HUES48 (cell line): ENCODE measurements at regions not wholly inside any gene's neighbourhood (a gene's known extent, or its start where the extent isn't known, plus 50 kb on each side); places are given as distances from the start of the nearest gene placed in this dataset.

Experiments used
- H3K27ac ChIP-seq: one replicate; pipeline ENCODE4 v1.7.0; 2013; ENCODE audit warnings: low read depth, low read length, inconsistent platforms
- H3K27me3 ChIP-seq: 2 replicates; pipeline ENCODE4 v1.6.1; 2013; ENCODE audit warnings: mild to moderate bottlenecking, low read length; ENCODE audit not compliant: control insufficient read depth, insufficient read depth
- H3K36me3 ChIP-seq: 2 replicates; pipeline ENCODE4 v1.6.1; 2013; ENCODE audit warnings: low read length; ENCODE audit not compliant: control insufficient read depth, insufficient read depth
- H3K4me1 ChIP-seq: 2 replicates; pipeline ENCODE4 v1.6.1; 2013; ENCODE audit warnings: mild to moderate bottlenecking, low read length; ENCODE audit not compliant: control insufficient read depth, insufficient read depth
- H3K4me3 ChIP-seq: 2 replicates; pipeline ENCODE4 v1.5.1; 2013; ENCODE audit warnings: mild to moderate bottlenecking, low read depth, low read length
- H3K9ac ChIP-seq: 2 replicates; pipeline ENCODE4 v1.6.1; 2013; ENCODE audit warnings: mild to moderate bottlenecking, low read depth, low read length, moderate library complexity
- H3K9me3 ChIP-seq: 2 replicates; pipeline ENCODE4 v1.6.1; 2013; ENCODE audit warnings: low read length; ENCODE audit not compliant: control insufficient read depth, insufficient read depth

DNA sequence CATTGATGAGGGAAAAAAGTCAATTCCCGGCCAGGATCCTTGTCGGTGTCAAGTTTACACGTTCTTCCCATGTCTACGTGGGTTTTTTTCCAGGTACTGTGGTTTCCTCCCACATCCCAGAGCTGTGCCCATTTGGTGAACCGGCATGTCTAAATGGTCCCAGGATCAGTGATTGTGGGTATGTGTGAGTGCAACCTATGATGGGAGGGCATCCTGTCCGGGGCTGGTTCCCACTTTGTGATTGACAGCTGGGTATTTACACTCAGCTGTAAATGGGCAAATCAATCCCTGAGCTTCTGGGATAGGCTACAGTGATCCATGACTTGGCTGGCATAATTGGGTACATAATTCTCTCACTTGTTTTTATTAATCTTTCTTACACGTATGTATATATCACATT is 91.2 kb upstream of the IRX6 start:
- H3K27me3 ChIP-seq, result no peaks in the 10 kb centered on the region
- no peaks in the 10 kb centered on the region for H3K9me3 ChIP-seq
- H3K9ac ChIP-seq, result no peak overlapping the region
- no peaks in the 10 kb centered on the region for H3K36me3 ChIP-seq
- H3K4me3 ChIP-seq, result no peak overlapping the region
- no peaks in the 10 kb centered on the region for H3K4me1 ChIP-seq
- no peak overlapping the region for H3K27ac ChIP-seq

DNA sequence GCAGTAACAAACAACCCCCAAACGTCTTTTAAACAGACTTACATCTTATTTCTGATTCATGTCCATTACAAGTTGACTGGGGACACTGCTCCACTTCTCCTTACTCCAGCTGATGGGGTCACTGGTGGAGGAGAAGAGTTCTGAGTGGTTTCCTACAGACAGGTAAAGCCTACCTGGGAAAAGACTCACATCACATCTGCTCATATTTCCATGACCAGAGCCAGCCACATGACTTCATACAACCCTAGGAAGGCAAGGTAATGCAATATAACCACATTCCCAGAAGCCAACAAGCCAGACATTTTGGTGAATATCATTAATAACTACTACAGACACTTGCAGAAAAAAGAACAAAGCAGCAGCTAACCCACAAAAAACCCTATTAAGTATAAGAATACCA is 90.5 kb upstream of the IRX6 start:
- no peaks in the 10 kb centered on the region for H3K36me3 ChIP-seq
- H3K4me1 ChIP-seq, result no peaks in the 10 kb centered on the region
- H3K9ac ChIP-seq, result no peak overlapping the region
- H3K9me3 ChIP-seq, result no peaks in the 10 kb centered on the region
- no peak overlapping the region for H3K27ac ChIP-seq
- no peak overlapping the region for H3K4me3 ChIP-seq
- no peaks in the 10 kb centered on the region for H3K27me3 ChIP-seq

DNA sequence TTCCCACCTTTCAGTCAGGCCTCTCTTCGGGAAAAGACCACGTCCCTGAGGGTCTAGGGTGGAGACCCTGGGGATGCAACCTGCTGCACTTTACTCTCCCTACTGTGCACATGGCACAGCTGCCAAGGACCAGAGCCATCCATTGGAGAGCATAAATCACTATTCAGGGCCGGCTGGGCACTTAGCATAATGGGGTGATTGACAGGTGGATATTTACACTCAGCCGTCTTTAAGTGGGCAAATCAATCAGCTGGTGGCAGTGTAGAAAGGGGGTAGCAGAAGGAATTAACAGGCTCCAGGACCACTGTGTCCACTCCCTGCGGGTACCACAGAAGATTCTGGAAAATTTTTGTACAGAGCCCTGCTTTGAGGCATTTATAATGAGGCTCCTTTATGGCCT is 87.3 kb upstream of the IRX6 start:
- no peak overlapping the region for H3K9ac ChIP-seq
- H3K27ac ChIP-seq, result no peak overlapping the region
- no peaks in the 10 kb centered on the region for H3K36me3 ChIP-seq
- H3K4me3 ChIP-seq, result no peak overlapping the region
- no peaks in the 10 kb centered on the region for H3K27me3 ChIP-seq
- H3K4me1 ChIP-seq, result peaks cover 19% of the 10 kb centered on the region
- H3K9me3 ChIP-seq, result no peaks in the 10 kb centered on the region

DNA sequence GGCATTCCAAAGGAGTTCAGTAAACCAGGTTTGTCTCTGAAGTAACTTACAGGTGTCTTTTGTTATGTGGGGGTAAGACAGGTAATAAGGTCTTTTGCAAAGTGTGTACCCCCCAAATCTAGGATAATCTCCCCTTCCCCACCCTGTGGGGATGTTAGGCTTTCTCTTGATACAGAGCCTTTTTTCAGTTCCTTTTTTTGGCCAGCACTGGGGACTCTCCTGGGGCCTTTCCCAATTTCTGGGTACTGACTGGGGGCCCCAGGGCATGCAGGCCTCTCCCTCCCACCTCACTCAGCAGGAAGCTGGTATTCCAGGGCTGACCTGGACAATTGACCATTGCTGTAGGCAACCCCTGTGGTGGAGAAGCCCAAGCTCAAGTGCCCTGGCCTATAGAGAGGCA is 84.3 kb upstream of the IRX6 start:
- Histone ChIP-seq H3K36me3 (no peaks in the 10 kb centered on the region), H3K9ac (no peak overlapping the region), H3K27ac (no peak overlapping the region), H3K9me3 (no peaks in the 10 kb centered on the region), H3K4me3 (no peak overlapping the region), H3K4me1 (peaks cover 24% of the 10 kb centered on the region), H3K27me3 (no peaks in the 10 kb centered on the region)

DNA sequence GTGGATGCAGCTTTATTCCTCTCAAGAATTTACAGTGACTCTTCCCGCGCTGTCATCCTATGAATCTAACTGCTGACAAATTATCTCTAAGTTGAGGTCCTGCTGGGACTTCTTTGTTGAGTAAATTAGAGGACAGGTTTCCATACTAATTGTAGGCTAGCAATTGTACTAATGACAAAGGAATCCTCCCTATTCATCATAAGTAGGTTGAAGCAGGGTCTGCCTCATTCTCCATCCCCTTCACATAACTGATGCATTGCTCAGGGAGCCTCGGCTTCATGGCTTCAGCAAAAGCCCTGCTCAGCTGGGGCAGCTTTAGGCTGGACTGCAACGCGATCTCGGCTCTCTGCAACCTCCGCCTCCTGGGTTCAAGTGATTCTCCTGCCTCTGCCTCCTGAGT is 83.1 kb upstream of the IRX6 start:
- Histone ChIP-seq H3K27me3 (no peaks in the 10 kb centered on the region), H3K9me3 (no peaks in the 10 kb centered on the region), H3K27ac (peak overlapping the region; percentile 64), H3K4me3 (no peak overlapping the region), H3K9ac (no peak overlapping the region), H3K4me1 (peaks cover 24% of the 10 kb centered on the region), H3K36me3 (no peaks in the 10 kb centered on the region)

DNA sequence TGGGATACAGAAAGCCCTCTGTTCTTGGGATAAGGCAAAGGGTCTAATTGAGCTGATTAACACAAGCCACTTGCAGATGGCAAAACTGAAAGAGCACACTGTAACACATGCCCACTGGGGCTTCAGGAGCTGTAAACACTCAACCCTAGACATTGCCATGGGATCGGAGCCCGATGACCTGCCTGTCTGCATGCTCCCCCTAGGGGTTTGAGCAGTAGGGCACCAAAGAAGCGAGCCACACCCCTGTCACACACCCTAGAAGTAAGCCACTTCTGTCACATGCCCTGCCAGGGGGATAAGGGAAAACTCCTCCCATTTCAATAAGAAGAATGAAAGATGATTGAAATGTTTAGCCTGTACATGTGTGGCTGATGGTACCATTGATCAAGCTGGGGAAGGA is 81.3 kb upstream of the IRX6 start:
- Histone ChIP-seq H3K27me3 (no peaks in the 10 kb centered on the region), H3K9me3 (no peaks in the 10 kb centered on the region), H3K4me3 (no peak overlapping the region), H3K36me3 (no peaks in the 10 kb centered on the region), H3K4me1 (peaks cover 24% of the 10 kb centered on the region), H3K9ac (no peak overlapping the region), H3K27ac (no peak overlapping the region)

DNA sequence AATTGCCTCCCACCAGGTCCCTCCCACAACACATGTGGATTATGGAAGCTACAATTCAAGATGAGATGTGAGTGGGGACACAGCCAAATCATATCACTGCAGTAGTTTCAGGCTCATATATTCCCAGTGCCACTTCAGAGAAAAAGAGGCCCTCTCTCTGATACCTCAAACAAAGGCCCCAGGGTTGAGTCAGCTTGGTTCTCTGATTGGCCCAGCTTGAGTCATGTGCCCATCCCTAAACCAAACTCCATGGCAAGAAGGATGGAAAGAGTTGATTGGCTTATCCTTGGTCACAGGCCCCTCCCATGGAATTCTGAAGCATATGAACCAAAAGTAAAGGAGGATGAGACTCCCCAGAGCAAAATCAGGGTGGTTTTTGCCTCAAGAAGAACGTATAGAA is 75.9 kb upstream of the IRX6 start:
- H3K36me3 ChIP-seq, result no peaks in the 10 kb centered on the region
- no peak overlapping the region for H3K27ac ChIP-seq
- H3K4me3 ChIP-seq, result no peak overlapping the region
- H3K9me3 ChIP-seq, result no peaks in the 10 kb centered on the region
- H3K9ac ChIP-seq, result no peak overlapping the region
- no peaks in the 10 kb centered on the region for H3K27me3 ChIP-seq
- H3K4me1 ChIP-seq, result no peaks in the 10 kb centered on the region

DNA sequence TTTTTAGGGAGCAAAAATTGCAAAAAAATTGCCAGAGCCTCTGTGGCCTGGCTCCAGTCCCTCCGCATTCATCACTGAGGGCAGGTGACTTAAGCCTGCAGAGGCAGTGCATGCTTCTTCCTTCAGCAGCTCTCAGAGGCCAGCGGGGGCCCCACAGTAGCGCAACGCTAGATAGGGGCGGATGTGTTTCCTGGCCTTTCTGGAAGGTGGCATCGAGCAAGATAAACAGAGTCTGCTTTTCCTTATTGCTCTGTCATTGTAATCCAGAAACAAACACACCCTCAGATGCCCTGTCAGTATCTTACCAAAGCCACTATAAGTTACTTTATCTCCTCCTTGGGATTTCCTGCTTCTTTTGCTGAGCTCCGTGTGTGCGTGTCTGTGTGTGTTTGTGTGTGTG is 75.5 kb upstream of the IRX6 start:
- Histone ChIP-seq H3K4me1 (no peaks in the 10 kb centered on the region), H3K27ac (no peak overlapping the region), H3K4me3 (no peak overlapping the region), H3K9ac (no peak overlapping the region), H3K9me3 (no peaks in the 10 kb centered on the region), H3K27me3 (no peaks in the 10 kb centered on the region), H3K36me3 (no peaks in the 10 kb centered on the region)

DNA sequence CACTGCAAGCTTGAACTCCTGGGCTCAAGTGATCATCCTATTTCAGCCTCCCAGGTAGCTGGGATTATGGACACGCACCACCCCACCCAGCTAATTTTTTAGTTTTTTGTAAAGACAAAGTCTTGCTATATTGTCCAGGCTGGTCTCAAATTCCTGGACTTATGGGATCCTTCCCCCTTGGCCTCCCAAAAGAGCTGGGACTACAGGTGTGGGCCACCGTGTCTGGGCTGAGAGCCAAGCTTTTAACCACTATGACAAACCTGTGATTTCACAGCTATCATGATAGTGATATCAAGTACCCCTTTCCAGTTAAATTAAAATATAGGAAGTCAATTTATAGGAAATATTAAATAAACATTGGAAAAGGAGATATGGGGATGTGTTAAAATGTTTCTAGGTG is 74.6 kb upstream of the IRX6 start:
- Histone ChIP-seq H3K27ac (no peak overlapping the region), H3K36me3 (no peaks in the 10 kb centered on the region), H3K9me3 (no peaks in the 10 kb centered on the region), H3K4me3 (no peak overlapping the region), H3K9ac (no peak overlapping the region), H3K27me3 (no peaks in the 10 kb centered on the region), H3K4me1 (no peaks in the 10 kb centered on the region)

DNA sequence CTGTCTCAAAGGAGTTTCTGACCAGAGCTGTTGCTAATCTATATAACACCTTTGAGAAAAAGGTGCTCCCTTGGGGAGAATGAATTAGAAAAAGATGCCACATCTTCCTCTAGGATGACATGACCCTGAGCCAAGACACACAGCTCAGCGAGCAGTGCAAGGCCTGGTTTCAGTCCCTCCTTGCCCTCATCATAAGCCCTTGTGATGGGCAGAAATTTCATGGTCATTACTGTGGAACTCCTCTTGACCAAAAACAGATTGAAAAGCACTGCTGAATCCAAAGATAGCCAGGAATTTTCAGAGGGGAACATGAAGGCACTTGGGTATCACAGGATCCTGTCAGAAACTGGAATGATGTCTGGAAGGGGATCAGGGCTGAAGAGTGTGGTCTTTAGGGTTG is 74.1 kb upstream of the IRX6 start:
- no peak overlapping the region for H3K9ac ChIP-seq
- no peaks in the 10 kb centered on the region for H3K4me1 ChIP-seq
- no peaks in the 10 kb centered on the region for H3K36me3 ChIP-seq
- H3K27ac ChIP-seq, result no peak overlapping the region
- no peaks in the 10 kb centered on the region for H3K27me3 ChIP-seq
- H3K4me3 ChIP-seq, result no peak overlapping the region
- H3K9me3 ChIP-seq, result no peaks in the 10 kb centered on the region

DNA sequence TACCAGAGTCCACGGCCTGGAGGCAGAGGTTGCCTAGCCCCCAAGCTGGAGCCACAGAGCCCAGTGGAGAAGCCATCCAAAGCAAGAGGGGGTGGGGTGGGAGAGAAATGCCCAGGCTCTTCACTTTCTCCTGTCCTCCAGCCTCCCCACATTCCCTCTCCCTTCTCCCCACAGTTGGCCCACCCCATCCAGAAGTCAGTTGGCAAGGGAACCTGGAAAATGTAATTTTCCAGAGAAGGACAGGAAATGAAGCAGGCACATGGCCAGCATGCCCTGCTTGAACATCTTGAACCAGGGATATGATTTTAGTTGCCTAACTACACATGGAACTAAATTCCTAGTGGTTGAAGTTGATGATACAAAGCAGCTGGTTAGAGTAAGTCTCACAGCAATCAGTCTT is 73.3 kb upstream of the IRX6 start:
- no peaks in the 10 kb centered on the region for H3K27me3 ChIP-seq
- no peak overlapping the region for H3K4me3 ChIP-seq
- H3K27ac ChIP-seq, result no peak overlapping the region
- H3K9me3 ChIP-seq, result no peaks in the 10 kb centered on the region
- no peak overlapping the region for H3K9ac ChIP-seq
- no peaks in the 10 kb centered on the region for H3K4me1 ChIP-seq
- H3K36me3 ChIP-seq, result no peaks in the 10 kb centered on the region

DNA sequence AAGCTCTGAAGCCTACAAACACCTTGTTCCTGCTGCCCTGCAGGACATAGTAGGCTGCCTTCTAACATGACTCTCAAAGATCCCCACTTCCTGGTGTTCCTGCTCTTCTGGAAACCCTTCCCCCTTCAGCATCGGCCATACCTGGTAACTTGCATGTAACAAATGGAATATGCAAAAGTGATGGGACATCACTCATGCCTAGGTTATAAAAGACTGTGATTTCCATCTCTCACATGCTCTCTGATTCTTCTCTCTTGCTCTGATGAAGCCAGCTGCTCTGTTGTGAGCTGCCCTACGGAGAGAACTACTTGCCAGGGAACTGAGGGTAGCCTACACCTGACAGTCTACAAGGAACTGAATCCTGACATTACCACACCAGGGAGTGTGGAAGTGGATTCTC is 72.9 kb upstream of the IRX6 start:
- no peak overlapping the region for H3K9ac ChIP-seq

More for the DNA sequence above, 72.9 kb upstream of the IRX6 start:
- no peak overlapping the region for H3K4me3 ChIP-seq
- no peaks in the 10 kb centered on the region for H3K4me1 ChIP-seq
- no peaks in the 10 kb centered on the region for H3K27me3 ChIP-seq
- H3K9me3 ChIP-seq, result no peaks in the 10 kb centered on the region
- no peaks in the 10 kb centered on the region for H3K36me3 ChIP-seq
- no peak overlapping the region for H3K27ac ChIP-seq
